IPS-15b (cell line): ENCODE measurements at regions not wholly inside any gene's neighbourhood (a gene's known extent, or its start where the extent isn't known, plus 50 kb on each side); places are given as distances from the start of the nearest gene placed in this dataset.
"Not testable (repeated sequence)": the region's sequence is repeated elsewhere in the genome, so short reads cannot be mapped to it uniquely, and the experiment has no call there.

Experiments
- H3K27me3 ChIP-seq: one replicate; pipeline ENCODE4 v1.6.1; 2013; ENCODE audit warnings: low read length; ENCODE audit not compliant: control insufficient read depth, insufficient read depth
- H3K36me3 ChIP-seq: one replicate; pipeline ENCODE4 v1.6.1; 2013; ENCODE audit warnings: low read length; ENCODE audit not compliant: control insufficient read depth, insufficient read depth
- H3K4me1 ChIP-seq: one replicate; pipeline ENCODE4 v1.6.1; 2013; ENCODE audit warnings: mild to moderate bottlenecking, low read length; ENCODE audit not compliant: control insufficient read depth, insufficient read depth
- H3K4me3 ChIP-seq: one replicate; pipeline ENCODE4 v1.5.1; 2013; ENCODE audit warnings: low read depth, low read length
- H3K9ac ChIP-seq: one replicate; pipeline ENCODE4 v1.6.1; 2013; ENCODE audit warnings: low read depth, mild to moderate bottlenecking, low read length
- H3K9me3 ChIP-seq: one replicate; pipeline ENCODE4 v1.6.1; 2013; ENCODE audit warnings: mild to moderate bottlenecking, low read length; ENCODE audit not compliant: control insufficient read depth, insufficient read depth

- H3K9me3 ChIP-seq, result no peaks in the 10 kb centered on the region
- H3K36me3 ChIP-seq, result no peaks in the 10 kb centered on the region
- H3K27me3 ChIP-seq, result no peaks in the 10 kb centered on the region
- no peaks in the 10 kb centered on the region for H3K4me1 ChIP-seq
- H3K4me3 ChIP-seq, result no peak overlapping the region
- no peak overlapping the region for H3K9ac ChIP-seq
Observed at GRCh38 chr4:155478336-155478835, 101.6 kb upstream of the MAP9 start.

GRCh38 chr4:155474758-155475157, 98.0 kb upstream of the MAP9 start:
- Histone ChIP-seq H3K9me3 (no peaks in the 10 kb centered on the region), H3K4me1 (no peaks in the 10 kb centered on the region), H3K36me3 (no peaks in the 10 kb centered on the region), H3K9ac (no peak overlapping the region), H3K4me3 (no peak overlapping the region), H3K27me3 (peaks cover 2% of the 10 kb centered on the region)

- Histone ChIP-seq H3K4me1 (no peaks in the 10 kb centered on the region), H3K4me3 (no peak overlapping the region), H3K27me3 (peaks cover 2% of the 10 kb centered on the region), H3K36me3 (no peaks in the 10 kb centered on the region), H3K9ac (no peak overlapping the region), H3K9me3 (no peaks in the 10 kb centered on the region)
Observed at GRCh38 chr4:155473420-155474095, 96.8 kb upstream of the MAP9 start.

- no peaks in the 10 kb centered on the region for H3K9me3 ChIP-seq
- H3K9ac ChIP-seq, result no peak overlapping the region
- no peaks in the 10 kb centered on the region for H3K36me3 ChIP-seq
- no peak overlapping the region for H3K4me3 ChIP-seq
- no peaks in the 10 kb centered on the region for H3K4me1 ChIP-seq
- H3K27me3 ChIP-seq, result peaks cover 2% of the 10 kb centered on the region
Observed at GRCh38 chr4:155468282-155468681, 91.5 kb upstream of the MAP9 start.

GRCh38 chr4:155450676-155451075, 73.9 kb upstream of the MAP9 start:
- H3K4me1 ChIP-seq, result no peaks in the 10 kb centered on the region
- H3K4me3 ChIP-seq, result no peak overlapping the region
- H3K27me3 ChIP-seq, result no peaks in the 10 kb centered on the region
- no peaks in the 10 kb centered on the region for H3K36me3 ChIP-seq
- no peaks in the 10 kb centered on the region for H3K9me3 ChIP-seq
- H3K9ac ChIP-seq, result no peak overlapping the region

GRCh38 chr4:155445306-155445705, 68.5 kb upstream of the MAP9 start:
- no peak overlapping the region for H3K9ac ChIP-seq
- H3K9me3 ChIP-seq, result no peaks in the 10 kb centered on the region
- H3K4me1 ChIP-seq, result no peaks in the 10 kb centered on the region
- H3K27me3 ChIP-seq, result peaks cover 26% of the 10 kb centered on the region
- H3K36me3 ChIP-seq, result no peaks in the 10 kb centered on the region
- no peak overlapping the region for H3K4me3 ChIP-seq

GRCh38 chr4:155444721-155445120, 68.0 kb upstream of the MAP9 start:
- H3K4me3 ChIP-seq, result no peak overlapping the region
- H3K27me3 ChIP-seq, result peaks cover 29% of the 10 kb centered on the region
- H3K9me3 ChIP-seq, result no peaks in the 10 kb centered on the region
- no peaks in the 10 kb centered on the region for H3K36me3 ChIP-seq
- H3K9ac ChIP-seq, result no peak overlapping the region
- H3K4me1 ChIP-seq, result no peaks in the 10 kb centered on the region

GRCh38 chr4:155442267-155443105, 65.7 kb upstream of the MAP9 start:
- no peaks in the 10 kb centered on the region for H3K4me1 ChIP-seq
- peaks cover 36% of the 10 kb centered on the region for H3K27me3 ChIP-seq
- no peak overlapping the region for H3K9ac ChIP-seq
- H3K9me3 ChIP-seq, result no peaks in the 10 kb centered on the region
- no peaks in the 10 kb centered on the region for H3K36me3 ChIP-seq
- no peak overlapping the region for H3K4me3 ChIP-seq

GRCh38 chr4:155441475-155441874, 64.7 kb upstream of the MAP9 start:
- Histone ChIP-seq H3K9me3 (no peaks in the 10 kb centered on the region), H3K4me1 (no peaks in the 10 kb centered on the region), H3K36me3 (no peaks in the 10 kb centered on the region), H3K9ac (no peak overlapping the region), H3K4me3 (no peak overlapping the region), H3K27me3 (peaks cover 40% of the 10 kb centered on the region)

- peaks cover 52% of the 10 kb centered on the region for H3K27me3 ChIP-seq
- not testable (repeated sequence) for H3K9ac ChIP-seq
Observed at GRCh38 chr4:155439760-155440159, 63.0 kb upstream of the MAP9 start.

GRCh38 chr4:155434904-155435303, 58.1 kb upstream of the MAP9 start:
- no peaks in the 10 kb centered on the region for H3K4me1 ChIP-seq
- H3K9ac ChIP-seq, result no peak overlapping the region
- no peaks in the 10 kb centered on the region for H3K36me3 ChIP-seq
- peaks cover 72% of the 10 kb centered on the region for H3K27me3 ChIP-seq
- H3K9me3 ChIP-seq, result no peaks in the 10 kb centered on the region
- no peak overlapping the region for H3K4me3 ChIP-seq

More at GRCh38 chr4:155439760-155440159, 63.0 kb upstream of the MAP9 start:
- H3K4me3 ChIP-seq, H3K36me3 ChIP-seq, H3K9me3 ChIP-seq, H3K4me1 ChIP-seq: not testable (repeated sequence)

- Histone ChIP-seq H3K9ac (no peak overlapping the region), H3K9me3 (no peaks in the 10 kb centered on the region), H3K4me3 (no peak overlapping the region), H3K4me1 (no peaks in the 10 kb centered on the region), H3K27me3 (peaks cover 77% of the 10 kb centered on the region), H3K36me3 (no peaks in the 10 kb centered on the region)
Observed at GRCh38 chr4:155434366-155434765, 57.6 kb upstream of the MAP9 start.
